NOMO-1 treated with dmso at 0.1 percent for 144 hours (cell line): ENCODE measurements at regions not wholly inside any gene's neighbourhood (a gene's known extent, or its start where the extent isn't known, plus 50 kb on each side); places are given as distances from the start of the nearest gene placed in this dataset.

Experiments
- DNase-seq: peaks from one replicate; lab custom pipeline; 2025; ENCODE audit not compliant: unreplicated experiment; lab: John Stamatoyannopoulos, UW

DNA sequence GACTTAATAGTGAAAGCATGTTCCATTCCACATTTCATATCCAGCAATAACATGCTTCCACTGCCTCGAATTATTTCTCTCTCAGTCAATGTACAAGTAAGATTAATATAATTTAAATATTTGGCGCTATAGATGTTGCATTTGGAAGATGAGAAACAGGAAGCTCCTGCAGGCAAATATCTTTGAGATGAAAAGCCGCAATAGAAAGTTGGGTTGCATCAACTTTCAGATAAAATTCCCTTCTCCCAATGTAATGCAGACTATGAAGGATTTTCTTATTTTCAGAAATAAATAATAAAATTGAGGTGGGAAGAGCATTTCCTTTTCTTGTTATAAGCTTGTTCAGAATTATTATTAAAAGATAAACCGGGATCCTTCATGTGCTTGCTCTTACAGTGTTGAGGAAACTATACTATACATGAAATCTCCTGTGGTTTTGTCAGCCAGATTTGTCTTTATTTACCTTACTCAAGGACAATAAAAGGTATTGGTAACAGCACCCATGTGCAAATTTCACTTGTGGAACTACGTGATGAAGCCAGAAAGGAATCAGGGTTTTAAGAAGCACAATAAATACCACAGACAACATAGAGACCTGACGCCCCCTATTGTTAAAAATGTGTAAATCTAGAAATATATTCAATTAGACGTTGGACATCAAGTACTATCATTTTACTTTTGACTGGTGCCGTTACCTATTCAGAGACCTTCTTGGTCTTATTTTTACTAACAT, 307.0 kb downstream of the ARPP21 start:
- DNase-seq, result no peak

DNA sequence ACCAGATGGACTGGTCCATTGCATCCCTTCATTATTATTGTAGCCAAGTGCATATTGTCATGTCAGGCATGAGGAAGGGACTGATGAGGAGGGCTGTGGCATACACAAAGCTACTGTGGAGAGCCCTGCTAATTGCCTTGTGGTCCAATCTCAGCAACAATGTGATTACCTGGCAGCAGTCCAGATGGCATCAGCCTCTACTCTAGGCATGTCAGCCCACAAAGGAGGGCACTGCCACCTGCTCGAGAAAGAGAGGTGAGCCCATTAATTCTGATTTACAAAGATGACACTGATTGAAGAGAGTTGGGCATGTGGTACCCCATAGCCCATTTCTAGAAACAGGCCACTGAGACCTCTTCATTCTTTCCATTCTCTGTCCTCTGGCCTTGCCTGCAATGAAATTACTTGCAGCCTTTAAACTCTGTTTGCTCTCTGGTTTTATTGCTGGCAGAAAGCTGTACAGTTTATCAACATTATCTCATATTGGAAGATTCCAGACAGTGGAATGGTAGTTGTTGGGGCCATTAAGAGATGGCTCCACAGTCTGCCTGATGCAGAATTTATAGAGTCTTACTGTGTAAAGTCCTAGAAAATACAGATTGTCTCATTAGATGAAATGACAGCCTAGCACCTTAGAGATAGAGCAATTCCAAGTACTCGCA, 307.7 kb downstream of the ARPP21 start:
- no peak for DNase-seq

DNA sequence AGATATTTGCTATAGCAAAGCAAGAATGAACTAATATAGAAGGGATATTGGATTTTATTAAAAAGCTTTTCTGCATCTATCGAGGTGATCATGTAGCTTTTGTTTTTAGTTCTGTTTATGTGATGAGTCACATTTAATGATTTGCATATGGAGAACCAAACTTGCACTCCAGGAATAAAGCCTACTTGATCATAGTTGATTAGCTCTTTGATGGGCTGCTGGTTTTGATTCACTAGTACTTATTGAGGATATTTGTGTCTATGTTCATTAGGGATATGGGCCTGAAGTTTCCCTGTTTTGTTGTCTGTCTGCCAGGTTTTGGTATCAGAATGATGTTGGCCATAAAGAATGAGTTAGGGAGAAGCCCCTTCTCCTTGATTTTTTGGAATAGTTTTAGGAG, 310.7 kb downstream of the ARPP21 start:
- no peak for DNase-seq

DNA sequence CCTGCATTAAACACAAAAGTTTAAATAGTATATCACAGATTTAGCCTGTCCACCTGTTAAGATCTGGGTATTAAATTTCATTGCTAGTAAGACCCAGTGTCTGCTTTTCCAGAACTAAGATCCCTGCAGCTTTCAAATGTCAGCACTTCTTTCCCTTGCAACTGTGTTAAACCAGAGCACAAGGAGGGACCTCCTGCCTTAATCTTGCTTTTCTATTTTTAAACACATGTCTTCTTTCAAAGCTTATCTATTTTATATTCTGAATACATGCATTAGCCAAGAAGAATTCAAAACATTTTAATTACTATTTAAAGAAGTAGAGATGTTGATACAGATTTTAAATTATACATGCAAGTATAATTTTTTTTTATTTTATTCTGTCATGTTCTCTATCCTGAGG, 315.1 kb downstream of the ARPP21 start:
- no peak for DNase-seq

DNA sequence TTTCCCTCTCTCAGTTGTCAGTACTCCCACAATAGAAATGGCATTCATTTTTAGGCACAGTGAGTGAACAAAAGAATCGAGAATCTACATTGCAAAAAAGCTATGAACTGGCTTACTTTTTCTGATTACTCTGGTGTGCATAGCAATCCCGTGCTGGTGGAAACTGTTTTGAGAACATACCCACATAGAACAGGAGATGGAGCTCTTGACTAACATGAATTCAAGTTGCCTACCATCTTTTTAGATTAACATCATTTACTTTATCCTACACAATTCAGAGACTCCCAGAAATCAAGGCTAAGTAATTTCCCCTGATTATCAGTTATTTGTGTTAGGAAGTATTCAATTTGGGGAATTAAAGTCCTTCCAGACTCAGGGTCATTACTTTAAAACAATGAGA, 326.6 kb downstream of the ARPP21 start:
- no peak for DNase-seq

DNA sequence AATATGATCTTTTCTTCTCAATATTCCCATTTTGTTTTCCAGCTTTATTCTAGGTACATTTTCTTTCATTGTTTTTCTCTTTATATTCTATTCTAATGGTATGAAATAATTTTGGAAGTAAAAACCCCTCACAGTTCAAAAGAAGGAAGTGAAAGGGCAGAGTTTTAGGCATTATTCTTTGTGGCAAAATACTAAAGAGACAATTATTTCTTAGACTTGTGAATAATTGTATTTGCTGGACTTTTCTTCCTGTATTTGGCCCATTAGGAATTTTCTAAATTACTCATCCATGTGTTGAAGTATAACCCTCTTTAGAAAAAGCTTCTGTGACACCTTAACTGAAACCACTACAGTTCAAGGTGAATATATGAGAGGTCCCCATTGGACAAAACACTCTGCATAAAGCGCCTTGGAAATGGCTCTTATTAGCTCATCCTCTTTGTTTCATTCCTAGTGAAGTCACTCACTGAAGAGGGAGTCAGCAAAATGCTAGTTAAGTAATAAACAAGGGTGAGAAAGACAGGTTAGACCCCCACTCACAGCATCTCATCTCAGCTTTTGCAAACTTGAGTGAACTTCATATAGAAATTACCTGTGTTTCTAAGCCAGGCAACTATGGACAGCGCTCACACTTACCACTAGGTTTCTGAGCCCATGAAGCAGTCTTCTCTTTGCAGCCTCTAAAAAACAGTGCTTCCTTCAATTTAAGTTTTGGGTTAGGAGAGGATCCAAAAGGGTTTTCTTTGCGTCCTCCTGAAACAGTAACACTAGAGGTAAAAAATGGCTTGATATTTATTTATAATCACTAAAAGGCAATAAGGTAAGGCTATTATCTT, 327.5 kb downstream of the ARPP21 start:
- no peak for DNase-seq

DNA sequence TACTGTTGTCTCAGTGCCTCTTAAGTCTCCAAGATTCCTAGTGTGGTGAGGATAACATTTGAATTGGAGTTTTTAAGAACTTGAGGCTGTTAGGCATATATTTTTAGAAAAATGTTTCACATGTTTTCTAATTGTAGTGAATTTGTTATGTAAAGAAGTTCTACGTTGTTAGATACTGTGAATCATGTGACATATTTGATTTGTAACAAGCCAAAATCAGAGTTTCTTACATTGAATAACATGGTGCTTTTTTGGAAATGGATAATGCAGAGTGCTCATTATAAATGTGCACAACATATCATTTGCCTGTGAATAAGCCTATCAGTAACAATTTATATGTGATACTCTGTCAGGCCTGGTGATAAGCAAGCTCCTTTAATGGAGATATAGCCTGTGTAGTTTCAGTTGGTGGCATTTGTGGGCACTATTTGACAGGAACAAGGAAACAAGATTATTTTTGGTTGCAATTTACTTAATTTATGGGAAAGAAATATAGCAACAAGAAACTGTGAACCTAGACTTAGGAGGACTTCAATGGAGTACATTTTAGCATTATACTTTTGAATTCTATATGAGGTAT, 328.8 kb downstream of the ARPP21 start:
- no peak for DNase-seq

DNA sequence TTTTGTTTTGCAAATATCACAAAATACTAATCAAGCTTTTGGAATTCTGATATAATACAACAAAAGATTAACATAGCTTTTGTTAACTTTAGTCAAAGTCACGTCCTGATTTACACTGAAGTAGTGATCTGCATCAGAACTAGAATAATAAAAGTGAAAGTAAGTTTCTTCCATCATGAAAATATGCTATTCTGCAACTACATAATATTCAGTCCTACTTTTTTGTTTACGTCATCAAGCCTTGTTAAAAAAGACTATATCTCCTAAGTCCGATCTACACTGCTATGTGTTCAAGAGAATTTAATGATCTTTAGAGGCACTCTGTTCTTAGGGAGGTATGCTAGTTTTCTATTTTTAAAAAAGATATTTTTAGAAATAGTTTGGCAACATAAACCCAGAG, 330.1 kb downstream of the ARPP21 start:
- DNase-seq, result no peak

DNA sequence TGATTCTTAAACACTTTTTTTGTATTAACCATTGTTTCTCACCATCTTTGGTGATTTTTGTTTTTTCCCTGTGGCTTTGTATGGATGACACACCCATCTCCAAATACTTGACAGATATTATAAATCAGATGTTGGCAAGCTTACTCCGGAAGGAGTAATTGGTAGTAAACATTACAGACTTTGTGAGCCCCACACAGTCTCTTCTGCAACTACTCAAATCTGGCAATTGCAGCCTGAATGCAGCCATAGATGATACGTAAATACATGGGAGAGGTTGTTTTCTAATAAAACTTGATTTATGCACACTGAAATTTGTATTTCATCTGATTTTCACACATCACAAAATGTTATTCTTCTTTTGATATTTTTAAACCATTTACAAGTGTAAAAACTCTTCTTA, 331.5 kb downstream of the ARPP21 start:
- DNase-seq, result no peak

DNA sequence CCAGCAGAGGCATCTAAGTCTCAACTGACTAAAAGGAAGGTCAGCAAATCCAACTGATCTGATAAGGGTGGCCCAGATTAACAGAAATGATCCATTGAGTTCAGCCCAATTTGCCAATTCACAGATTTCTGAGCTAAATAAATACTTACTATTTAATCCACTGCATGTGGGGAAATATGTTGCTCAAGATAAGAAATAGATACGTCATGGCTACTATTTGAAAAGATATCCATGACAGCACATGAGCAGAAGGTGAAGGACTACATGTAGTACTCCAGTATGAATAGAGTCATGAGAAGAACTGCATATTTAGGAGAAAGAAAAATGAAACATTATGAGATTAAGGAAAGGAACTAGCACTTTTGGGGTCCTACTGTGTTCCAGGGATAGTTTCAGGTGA, 332.4 kb downstream of the ARPP21 start:
- no peak for DNase-seq

DNA sequence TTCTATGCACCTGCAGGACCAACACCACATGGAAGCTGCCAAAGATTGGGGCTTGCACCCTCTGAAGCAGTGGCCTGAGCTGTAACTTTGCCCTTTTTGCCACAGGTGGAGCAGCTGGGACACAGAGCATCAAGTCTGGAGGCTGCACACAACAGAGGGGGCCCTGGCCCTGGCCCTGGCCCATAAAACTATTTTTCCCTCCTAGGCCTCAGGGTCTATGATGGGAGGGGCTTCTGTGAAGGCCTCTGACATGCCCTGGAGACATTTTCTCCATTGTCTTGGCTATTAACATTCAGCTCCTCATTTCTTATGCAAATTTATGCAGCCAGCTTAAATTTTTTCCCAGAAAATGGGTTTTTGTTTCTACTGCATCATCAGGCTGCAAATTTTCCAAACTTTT, 335.5 kb downstream of the ARPP21 start:
- DNase-seq, result no peak

DNA sequence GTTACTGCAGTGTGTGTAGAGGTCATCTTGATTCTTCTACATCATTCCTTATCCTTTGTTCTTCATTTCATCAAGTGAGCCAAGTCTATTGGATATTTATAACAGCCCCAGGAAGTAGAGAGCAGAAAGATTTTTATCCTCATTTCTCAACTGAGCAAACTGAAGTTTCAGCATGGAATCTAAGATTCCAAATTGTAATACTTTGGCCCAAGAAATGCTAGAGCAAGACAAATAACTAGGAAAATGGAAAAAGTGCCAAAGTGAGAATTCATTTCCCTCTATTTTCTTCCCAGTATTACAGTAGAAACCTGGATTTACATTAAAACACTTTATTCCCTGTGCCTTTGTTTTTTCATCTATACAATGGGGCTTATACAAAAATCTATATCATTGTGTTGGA, 346.8 kb downstream of the ARPP21 start:
- no peak for DNase-seq

DNA sequence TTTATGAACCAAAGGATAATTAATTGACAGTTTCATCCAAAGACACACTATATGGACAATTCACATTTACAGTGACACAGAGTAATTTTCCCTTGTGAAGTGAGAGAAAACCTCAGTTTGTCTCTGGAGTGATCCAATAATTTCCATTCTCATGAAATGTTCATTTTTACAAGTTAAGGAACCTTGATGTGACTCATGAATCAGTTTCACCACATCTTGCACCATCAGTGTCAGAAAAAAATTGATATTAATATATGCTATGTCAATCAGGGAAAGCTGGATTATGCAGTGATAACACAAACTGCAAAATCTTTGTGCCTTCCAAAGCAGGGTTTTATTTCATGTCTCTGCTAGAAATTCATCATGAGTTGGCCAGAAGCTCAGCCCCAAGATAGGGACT, 348.1 kb downstream of the ARPP21 start:
- DNase-seq, result no peak

DNA sequence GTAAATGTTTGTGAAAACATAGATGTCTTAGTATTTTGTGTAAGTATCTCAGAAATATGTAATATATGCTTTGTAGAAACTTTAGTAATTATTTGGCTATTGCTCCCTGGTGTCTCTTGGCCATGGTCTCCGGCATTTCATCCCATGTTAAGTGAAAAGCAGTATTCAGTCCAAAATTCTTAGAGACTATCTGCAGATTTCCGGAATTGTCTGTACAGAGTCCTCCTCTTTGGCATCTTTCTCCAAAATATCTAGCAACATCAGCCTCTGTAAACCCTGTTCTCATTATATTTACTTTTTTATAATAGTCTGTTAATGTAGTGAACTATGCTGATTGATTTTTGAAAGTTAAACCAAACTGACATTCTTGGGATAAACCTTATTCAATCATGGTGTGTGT, 352.7 kb downstream of the ARPP21 start:
- DNase-seq, result no peak

DNA sequence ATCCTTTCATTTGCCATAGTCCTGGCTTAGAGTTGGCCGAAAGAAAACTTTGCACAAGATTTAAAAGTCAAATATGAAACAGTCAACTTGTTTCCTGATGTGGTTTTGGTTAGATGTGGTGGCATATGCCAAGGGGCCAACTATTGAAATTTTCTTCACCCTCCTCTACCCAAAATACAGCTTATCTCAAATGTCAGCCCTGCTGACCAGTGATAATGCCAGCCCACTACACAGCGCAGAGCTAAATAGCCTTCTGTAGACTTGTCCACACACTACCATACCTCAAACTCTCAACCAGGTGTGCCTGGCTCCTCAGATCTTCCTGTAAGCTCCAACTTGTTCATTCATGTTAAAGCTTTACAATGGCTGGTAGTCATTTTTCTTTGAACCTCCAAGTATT, 368.5 kb upstream of the STAC start:
- DNase-seq, result no peak

DNA sequence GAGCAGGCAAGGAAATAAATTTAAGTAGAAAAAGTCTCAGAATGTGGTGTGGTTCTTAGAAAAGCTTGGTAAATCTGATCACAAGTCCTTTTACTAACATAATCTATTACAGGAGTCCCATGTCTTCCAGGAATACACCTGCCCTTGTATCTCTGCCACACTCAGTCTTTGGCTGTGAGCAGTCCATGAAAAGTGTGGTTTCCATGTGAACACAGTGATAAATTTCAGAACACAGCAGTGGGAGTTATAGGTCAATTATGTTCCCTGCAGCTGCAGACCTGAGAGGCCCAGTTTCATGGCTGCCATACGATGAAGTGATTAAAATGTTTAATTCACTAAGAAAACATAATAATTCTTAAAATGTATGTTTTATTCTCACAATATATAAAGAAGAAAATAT, 366.9 kb upstream of the STAC start:
- DNase-seq, result no peak

DNA sequence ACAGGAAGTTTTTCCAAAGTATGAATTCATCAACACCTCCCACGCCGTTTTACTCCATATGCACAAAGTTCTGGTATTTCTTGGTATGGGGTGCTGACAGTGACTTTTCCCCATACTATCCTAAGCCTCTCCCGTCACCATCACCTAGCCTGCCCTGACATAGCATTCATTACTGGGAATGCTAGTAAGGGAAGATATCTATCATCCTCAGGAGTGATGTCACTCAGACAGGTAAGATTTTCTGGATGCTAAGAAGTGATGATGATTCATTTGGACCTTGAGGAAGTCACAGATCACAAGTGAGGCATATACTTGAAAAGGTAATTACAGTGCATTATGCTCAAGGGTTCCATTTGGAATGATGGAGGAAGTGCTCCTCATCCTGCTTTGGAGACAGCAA, 355.1 kb upstream of the STAC start:
- no peak for DNase-seq

DNA sequence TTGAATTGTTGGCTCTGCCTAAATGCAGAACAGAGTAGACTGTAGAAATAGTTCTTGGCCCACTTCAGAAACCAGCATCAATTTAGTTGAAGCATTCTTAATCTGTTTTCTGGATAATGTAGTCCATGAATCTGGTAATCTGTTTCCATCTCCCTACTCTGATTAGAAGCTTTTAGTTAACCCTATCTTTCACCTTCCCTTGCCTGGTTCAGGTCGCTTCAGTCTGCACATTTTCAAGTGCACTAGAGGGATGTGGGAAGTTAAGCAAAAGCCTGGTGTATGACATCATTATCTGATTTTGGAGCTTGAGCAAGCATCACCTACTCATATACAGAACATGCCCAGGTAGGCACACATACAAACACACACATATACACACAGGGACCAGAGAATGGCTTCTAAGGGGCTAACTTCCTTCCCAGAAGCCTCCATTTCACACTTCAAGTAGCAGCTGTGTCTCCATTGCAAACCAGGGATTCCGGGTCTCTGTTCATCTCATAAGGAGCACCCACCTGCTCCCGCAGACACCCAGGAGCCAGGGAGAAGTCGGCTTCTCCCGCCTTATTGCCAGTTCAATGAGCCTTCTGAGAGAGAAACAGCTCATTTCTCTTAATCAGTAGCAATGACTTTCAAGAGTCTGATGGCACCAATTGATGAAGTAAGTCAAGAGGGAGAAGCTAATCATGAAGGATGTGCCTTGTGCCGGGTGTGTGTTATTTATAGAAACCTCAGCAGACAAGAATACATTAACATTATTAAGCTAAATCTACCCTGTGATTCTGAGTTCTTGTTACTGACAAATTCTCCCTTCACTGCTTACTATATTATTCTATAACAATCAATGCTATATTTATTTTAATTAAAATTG, 347.9 kb upstream of the STAC start:
- DNase-seq, result no peak

DNA sequence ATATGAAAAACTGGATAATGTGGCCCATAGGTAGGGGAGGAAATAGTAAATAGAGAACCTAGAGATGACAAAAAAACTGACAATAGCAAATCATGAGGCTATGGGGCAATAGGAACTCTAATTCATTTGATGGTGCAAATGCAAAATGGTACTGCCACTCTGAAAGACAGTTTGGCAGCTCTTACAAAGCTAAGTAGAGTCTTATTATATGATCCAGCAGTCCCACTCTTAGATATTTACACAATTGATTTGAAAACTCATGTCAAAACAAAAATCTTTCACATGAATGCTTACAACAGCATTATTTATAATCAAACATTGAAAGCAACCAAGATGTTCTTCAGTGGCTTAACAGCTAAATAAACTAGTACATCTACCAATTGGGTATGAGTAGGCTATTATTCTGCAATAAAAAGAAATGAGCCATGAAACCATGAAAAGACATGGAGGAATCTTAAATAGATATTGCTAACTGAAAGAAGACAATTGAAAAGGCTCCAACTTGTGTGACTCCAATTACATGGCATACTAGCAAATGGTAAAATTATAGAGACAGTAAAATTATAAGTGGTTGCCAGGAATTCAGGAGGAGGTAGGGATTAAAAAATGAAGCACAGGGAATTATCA, 321.8 kb upstream of the STAC start:
- no peak for DNase-seq

DNA sequence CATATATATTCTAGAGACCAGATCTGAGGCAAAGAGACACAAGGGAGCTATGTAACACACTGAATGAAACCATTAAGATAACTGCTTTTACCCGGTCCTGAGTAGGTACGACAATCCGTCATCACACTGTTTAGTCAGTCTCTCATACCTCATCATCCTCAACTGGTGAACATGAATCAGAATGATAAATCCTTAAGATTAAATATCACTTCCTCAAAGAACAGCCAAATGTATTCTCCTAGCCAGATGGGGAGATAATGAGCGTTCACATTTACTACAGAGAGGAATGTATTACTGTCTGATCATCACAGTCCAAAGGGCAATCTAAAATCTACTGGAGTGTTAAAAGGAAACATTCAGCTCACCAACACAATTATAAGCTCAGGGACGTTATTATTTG, 319.4 kb upstream of the STAC start:
- no peak for DNase-seq
